ENCODE measurements at regions not wholly inside any gene's neighbourhood (a gene's known extent, or its start where the extent isn't known, plus 50 kb on each side); places are given as distances from the start of the nearest gene placed in this dataset.

- no peak for DNase-seq
- peaks cover 20% of the 10 kb centered on the region for H3K4me1 Mint-ChIP-seq (ENCODE audit: low read depth, unreplicated experiment)
- TF ChIP-seq CTCF (IDR thresholded peaks at IDR 0.05; ENCODE audit: unreplicated experiment): no peak
- H3K4me3 Mint-ChIP-seq (ENCODE audit: low read depth, unreplicated experiment): no peak overlapping the region
- peaks cover 3% of the 10 kb centered on the region for H3K9me3 Mint-ChIP-seq (ENCODE audit: low read depth, unreplicated experiment)
- no peaks in the 10 kb centered on the region for H3K36me3 Mint-ChIP-seq (ENCODE audit: insufficient read depth, unreplicated experiment)
- no peaks in the 10 kb centered on the region for H3K27me3 Mint-ChIP-seq (ENCODE audit: unreplicated experiment)
- no TSS peak for BruUV-seq (replicated peaks)
- no peak overlapping the region for H3K27ac Mint-ChIP-seq (ENCODE audit: unreplicated experiment)
- intact Hi-C loops (cut with micrococcal nuclease; ENCODE audit: unreplicated experiment): no loop called here
- CTCF ChIA-PET: interaction anchor here (1.3 kb wide), 1 partner anchor 172 kb away, joined by 3 read pairs; no protein-coding TSS in a partner anchor
Observed at GRCh38 chr3:153830552-153830951, 290.6 kb upstream of the ARHGEF26 start.

GRCh38 chr3:153835540-153835939 is 285.6 kb upstream of the ARHGEF26 start:
- Mint-ChIP-seq H3K4me3 (ENCODE audit: low read depth, unreplicated experiment) (no peak overlapping the region), H3K27me3 (ENCODE audit: unreplicated experiment) (no peaks in the 10 kb centered on the region), H3K9me3 (ENCODE audit: low read depth, unreplicated experiment) (peaks cover 3% of the 10 kb centered on the region), H3K4me1 (ENCODE audit: low read depth, unreplicated experiment) (no peaks in the 10 kb centered on the region), H3K27ac (ENCODE audit: unreplicated experiment) (no peak overlapping the region), H3K36me3 (ENCODE audit: insufficient read depth, unreplicated experiment) (no peaks in the 10 kb centered on the region)
- no TSS peak for BruUV-seq (replicated peaks)
- no peak for TF ChIP-seq CTCF (IDR thresholded peaks at IDR 0.05; ENCODE audit: unreplicated experiment)
- DNase-seq: no peak
- intact Hi-C loops (cut with micrococcal nuclease; ENCODE audit: unreplicated experiment): no loop called here
- CTCF ChIA-PET: no interaction called here

GRCh38 chr3:153840487-153840886 is 280.7 kb upstream of the ARHGEF26 start:
- no peak for DNase-seq
- Mint-ChIP-seq H3K4me1 (ENCODE audit: low read depth, unreplicated experiment) (no peaks in the 10 kb centered on the region), H3K36me3 (ENCODE audit: insufficient read depth, unreplicated experiment) (no peaks in the 10 kb centered on the region), H3K9me3 (ENCODE audit: low read depth, unreplicated experiment) (no peaks in the 10 kb centered on the region), H3K4me3 (ENCODE audit: low read depth, unreplicated experiment) (no peak overlapping the region), H3K27ac (ENCODE audit: unreplicated experiment) (no peak overlapping the region), H3K27me3 (ENCODE audit: unreplicated experiment) (no peaks in the 10 kb centered on the region)
- no TSS peak for BruUV-seq (replicated peaks)
- intact Hi-C loops (cut with micrococcal nuclease; ENCODE audit: unreplicated experiment): no loop called here
- TF ChIP-seq CTCF (IDR thresholded peaks at IDR 0.05; ENCODE audit: unreplicated experiment): no peak
- CTCF ChIA-PET: no interaction called here

GRCh38 chr3:153843994-153844393 is 277.2 kb upstream of the ARHGEF26 start:
- Mint-ChIP-seq H3K4me1 (ENCODE audit: low read depth, unreplicated experiment) (no peaks in the 10 kb centered on the region), H3K9me3 (ENCODE audit: low read depth, unreplicated experiment) (no peaks in the 10 kb centered on the region), H3K27ac (ENCODE audit: unreplicated experiment) (no peak overlapping the region), H3K27me3 (ENCODE audit: unreplicated experiment) (no peaks in the 10 kb centered on the region), H3K36me3 (ENCODE audit: insufficient read depth, unreplicated experiment) (no peaks in the 10 kb centered on the region), H3K4me3 (ENCODE audit: low read depth, unreplicated experiment) (no peak overlapping the region)
- intact Hi-C loops (cut with micrococcal nuclease; ENCODE audit: unreplicated experiment): no loop called here
- DNase-seq: no peak
- CTCF ChIA-PET: no interaction called here
- TF ChIP-seq CTCF (IDR thresholded peaks at IDR 0.05; ENCODE audit: unreplicated experiment): no peak
- no TSS peak for BruUV-seq (replicated peaks)

- no peaks in the 10 kb centered on the region for H3K4me1 Mint-ChIP-seq (ENCODE audit: low read depth, unreplicated experiment)
- BruUV-seq (replicated peaks): no TSS peak
- H3K27ac Mint-ChIP-seq (ENCODE audit: unreplicated experiment): no peak overlapping the region
- intact Hi-C loops (cut with micrococcal nuclease; ENCODE audit: unreplicated experiment): no loop called here
- no peaks in the 10 kb centered on the region for H3K9me3 Mint-ChIP-seq (ENCODE audit: low read depth, unreplicated experiment)
- no peaks in the 10 kb centered on the region for H3K27me3 Mint-ChIP-seq (ENCODE audit: unreplicated experiment)
- no peak for DNase-seq
- no peaks in the 10 kb centered on the region for H3K36me3 Mint-ChIP-seq (ENCODE audit: insufficient read depth, unreplicated experiment)
- H3K4me3 Mint-ChIP-seq (ENCODE audit: low read depth, unreplicated experiment): no peak overlapping the region
- CTCF ChIA-PET: no interaction called here
- TF ChIP-seq CTCF (IDR thresholded peaks at IDR 0.05; ENCODE audit: unreplicated experiment): no peak
Observed at GRCh38 chr3:153845311-153845710, 275.9 kb upstream of the ARHGEF26 start.
